GM12878 (cell line): ENCODE measurements at regions not wholly inside any gene's neighbourhood (a gene's known extent, or its start where the extent isn't known, plus 50 kb on each side); places are given as distances from the start of the nearest gene placed in this dataset.

Experiments used
- ATAC-seq: fragments of 200-7000 bp; cut with Tn5 transposase; 3 replicates; pipeline ENCODE4 v1.9.1; 2020; ENCODE audit warnings: mild to moderate bottlenecking, moderate library complexity
- BruUV-seq: library from RNA; stranded (reverse); fragments of 400-500 nt; replicated peaks from 2 replicates; lab custom pipeline; 2021; lab: Mats Ljungman, UMichigan
- CTCF ChIA-PET: fragments of 300-600 bp; sonication (Branson Sonifier 250); formaldehyde crosslinking; extraction: SDS; loops from one replicate; lab custom pipeline; 2021; ENCODE audit warnings: inconsistent platforms; lab: Yijun Ruan, JAX
- POLR2A ChIA-PET: fragments of 350-600 bp; formaldehyde crosslinking; extraction: SDS; loops from one replicate; lab custom pipeline; 2021; ENCODE audit warnings: inconsistent platforms; lab: Charles Lee
- RAD21 ChIA-PET: fragments of 300-600 bp; sonication (Branson Sonifier 250); formaldehyde crosslinking; loops from one replicate; lab custom pipeline; 2023; ENCODE audit warnings: antibody characterized with exemption; ENCODE audit not compliant: unreplicated experiment; lab: Charles Lee
- SMC1A ChIA-PET: fragments of 300-600 bp; sonication (Branson Sonifier 250); formaldehyde crosslinking; loops from one replicate; lab custom pipeline; 2023; ENCODE audit not compliant: unreplicated experiment, uncharacterized antibody; lab: Charles Lee
- DNase-seq: peaks from one replicate; pipeline ENCODE4 v3.0.0-alpha.2; 2011; ENCODE audit warnings: low read depth, low spot score
- FAIRE-seq: peaks from 3 replicates; lab custom pipeline; 2011; peaks lifted over from hg19 to GRCh38; lab: Jason Lieb, UNC
- H2AFZ ChIP-seq: 2 replicates; pipeline ENCODE4 v1.6.0; 2011; ENCODE audit warnings: low read depth, low read length, control low read depth; ENCODE audit not compliant: control insufficient read depth
- H3K27ac ChIP-seq: 2 replicates; pipeline ENCODE4 v1.5.1; 2011; ENCODE audit warnings: control low read depth; ENCODE audit not compliant: control insufficient read depth, insufficient read depth
- H3K27me3 ChIP-seq, 2 experiments: replicated peaks in 1 of 2; 2 replicates each; pipeline versions ENCODE4 v1.6.0 to v1.6.1; 2011; ENCODE audit warnings: low read length in 1 of 2; ENCODE audit not compliant: control insufficient read depth in 2 of 2, insufficient read depth in 2 of 2
- H3K36me3 ChIP-seq, 2 experiments: 2 replicates each; pipeline ENCODE4 v1.5.1; 2011; ENCODE audit warnings: low read length in 1 of 2; ENCODE audit not compliant: control insufficient read depth in 2 of 2, insufficient read depth in 2 of 2
- H3K4me1 ChIP-seq: 2 replicates; pipeline ENCODE4 v1.6.1; 2011; ENCODE audit warnings: mild to moderate bottlenecking, low read length, moderate library complexity, mixed read lengths; ENCODE audit not compliant: control insufficient read depth, insufficient read depth
- H3K4me2 ChIP-seq: 2 replicates; pipeline ENCODE4 v1.6.0; 2011; ENCODE audit warnings: control low read depth; ENCODE audit not compliant: control insufficient read depth, insufficient read depth
- H3K4me3 ChIP-seq: fragments of 200-600 bp; sonication (generic); 2 replicates; pipeline ENCODE4 v1.5.1; 2016
- H3K79me2 ChIP-seq: 2 replicates; pipeline ENCODE4 v1.6.0; 2011; ENCODE audit warnings: low read length; ENCODE audit not compliant: control insufficient read depth, insufficient read depth
- H3K9ac ChIP-seq: 2 replicates; pipeline ENCODE4 v1.8.0; 2011; ENCODE audit warnings: low read length, control low read depth, mixed read lengths; ENCODE audit not compliant: control insufficient read depth, insufficient read depth
- H3K9me3 ChIP-seq: replicated peaks from 3 replicates; pipeline ENCODE4 v1.5.1; 2011; ENCODE audit warnings: mild to moderate bottlenecking, low read length; ENCODE audit not compliant: control insufficient read depth, insufficient read depth
- H4K20me1 ChIP-seq: 2 replicates; pipeline ENCODE4 v1.6.0; 2011; ENCODE audit not compliant: control insufficient read depth, insufficient read depth
- ATF7 ChIP-seq: fragments of 450-650 bp; IDR thresholded peaks from 2 replicates; pipeline ENCODE4 v1.6.1; 2016; ENCODE audit warnings: low read depth, mild to moderate bottlenecking
- BHLHE40 ChIP-seq, 2 experiments: fragments of 450-650 bp in 1 of 2; IDR thresholded peaks; 2 replicates each; pipeline ENCODE4 v1.6.1; 2011 to 2017; ENCODE audit warnings: low read depth in 2 of 2, borderline replicate concordance in 1 of 2, improper control_type of control experiment in 1 of 2, low read length in 1 of 2, mild to moderate bottlenecking in 1 of 2
- CEBPB ChIP-seq, 2 experiments: fragments of 150-350 bp in 1 of 2; IDR thresholded peaks; 2 replicates each; pipeline ENCODE4 v1.6.1; 2012 to 2014; ENCODE audit warnings: low read depth in 2 of 2, low read length in 2 of 2, borderline replicate concordance in 1 of 2, inconsistent platforms in 1 of 2
- ESRRA ChIP-seq: IDR thresholded peaks from 2 replicates; pipeline ENCODE4 v1.6.1; 2012; ENCODE audit warnings: mild to moderate bottlenecking, low read length, improper control_type of control experiment
- NBN ChIP-seq: fragments of 450-650 bp; IDR thresholded peaks from 2 replicates; pipeline ENCODE4 v1.6.1; 2016
- NRF1 ChIP-seq: conservative IDR thresholded peaks from 2 replicates; pipeline ENCODE4 v1.6.1; 2011; ENCODE audit warnings: mild to moderate bottlenecking, low read depth, low read length, improper control_type of control experiment
- RB1 ChIP-seq: fragments of 450-650 bp; formaldehyde crosslinking; IDR thresholded peaks from 2 replicates; pipeline ENCODE4 v1.6.1; 2017; ENCODE audit warnings: mild to moderate bottlenecking, borderline replicate concordance
- SMAD1 ChIP-seq: fragments of 450-650 bp; IDR thresholded peaks from 2 replicates; pipeline ENCODE4 v1.6.1; 2018; ENCODE audit warnings: mild to moderate bottlenecking, low read depth; ENCODE audit not compliant: partially characterized antibody
- SPI1 ChIP-seq: IDR thresholded peaks from 2 replicates; pipeline ENCODE4 v1.6.1; 2011; ENCODE audit warnings: low read depth, mild to moderate bottlenecking, low read length, moderate library complexity, borderline replicate concordance; ENCODE audit not compliant: insufficient read depth
- TAF1 ChIP-seq: IDR thresholded peaks from 2 replicates; pipeline ENCODE4 v1.6.1; 2011; ENCODE audit warnings: mild to moderate bottlenecking, low read depth, low read length, borderline replicate concordance
- YY1 ChIP-seq: IDR thresholded peaks from 2 replicates; pipeline ENCODE4 v1.6.1; 2011; ENCODE audit warnings: low read depth, mild to moderate bottlenecking, low read length
- ZNF384 ChIP-seq: IDR thresholded peaks from 2 replicates; pipeline ENCODE4 v1.6.1; 2012; ENCODE audit warnings: low read depth, mild to moderate bottlenecking, low read length, improper control_type of control experiment, borderline replicate concordance
- WGBS: methylation state at CpG from one replicate; pipeline ENCODE4 v1.1.6; 2016; ENCODE audit warnings: low lambda C conversion rate; ENCODE audit not compliant: insufficient replicate concordance, insufficient coverage; ENCODE audit errors: missing lambda C conversion rate; 5-methylcytosine and 5-hydroxymethylcytosine counted together
- in situ Hi-C: fragments of 300-500 bp; cut with MboI; formaldehyde crosslinking; loops from 9 replicates; pipeline ENCODE4 v1.14.3; 2018; ENCODE audit warnings: mixed read lengths
- intact Hi-C: fragments of 100-400 bp; cut with micrococcal nuclease; formaldehyde crosslinking; loops from one replicate; pipeline ENCODE4 v1.14.2; 2022; ENCODE audit not compliant: unreplicated experiment

DNA sequence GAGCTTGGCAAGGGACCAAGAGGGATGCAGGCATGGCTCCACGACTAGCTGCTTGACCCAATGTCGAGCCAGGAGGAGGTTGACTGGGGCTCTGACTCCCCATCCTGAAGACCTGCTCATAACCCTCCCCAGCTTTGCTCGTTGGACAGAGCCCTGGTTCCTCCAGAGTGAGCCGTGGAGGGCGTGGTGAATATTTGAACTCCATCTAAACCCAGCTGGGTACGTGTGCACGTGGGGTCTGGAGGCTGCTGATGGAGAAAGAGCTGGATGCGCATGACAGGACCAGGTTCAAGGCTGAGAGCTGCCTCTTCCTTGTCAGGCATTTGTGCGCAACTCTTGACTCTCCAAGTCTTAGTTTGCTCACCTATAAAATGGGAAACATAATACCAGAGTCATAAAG, 282.8 kb downstream of the TLE3 start (continued):
- TF ChIP-seq ESRRA (no peak), RB1 (no peak), SMAD1 (no peak)
- TF ChIP-seq, all 136 proteins: peak for 0

DNA sequence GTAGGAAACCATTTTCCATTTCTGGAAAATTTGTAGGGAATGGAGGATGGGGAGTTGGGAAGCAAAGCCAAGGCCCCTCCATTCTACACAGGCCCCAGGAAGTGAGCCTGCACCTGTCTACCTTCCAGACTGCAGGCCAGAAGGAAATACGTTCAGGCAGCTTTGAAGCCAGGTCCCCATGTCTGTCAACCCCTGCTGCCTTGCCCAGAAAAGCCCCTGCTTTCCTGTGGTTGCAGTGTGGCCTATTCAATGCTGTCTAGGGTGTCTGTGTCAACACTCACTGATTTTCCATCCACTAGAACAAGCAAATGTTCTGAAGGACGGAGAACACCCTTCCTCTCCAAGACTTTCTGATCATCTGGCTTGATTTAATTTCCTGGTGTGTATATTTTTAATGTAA, 281.9 kb downstream of the TLE3 start:
- H4K20me1 ChIP-seq, result no peaks in the 10 kb centered on the region
- H3K27ac ChIP-seq, result no peak overlapping the region
- H3K4me2 ChIP-seq, result no peak overlapping the region
- intact Hi-C loops, result no loop called here
- no peaks in the 10 kb centered on the region for H3K4me1 ChIP-seq
- POLR2A ChIA-PET, result no interaction called here
- RAD21 ChIA-PET, result interaction anchor here (0.6 kb wide), 1 partner anchor 446 kb away, joined by 5 read pairs; no protein-coding TSS in a partner anchor
- TF ChIP-seq ZNF384, result no peak
- no peak for TF ChIP-seq TAF1
- DNase-seq (no peak), ATAC-seq (no peak), FAIRE-seq (no peak)
- H3K27me3 ChIP-seq, result peaks cover 4 to 7% of the 10 kb centered on the region in 2 experiments; a peak in 2 of 4 replicates
- no peaks in the 10 kb centered on the region for H3K79me2 ChIP-seq
- no peaks in the 10 kb centered on the region for H3K9me3 ChIP-seq
- WGBS, result 0% methylated on average over 2 of the region's 2 CpGs
- in situ Hi-C loops, result no loop called here
- H3K36me3 ChIP-seq, result no peaks in the 10 kb centered on the region
- BruUV-seq, result no TSS peak
- H3K4me3 ChIP-seq, result no peak overlapping the region
- H3K9ac ChIP-seq, result no peak overlapping the region
- SMC1A ChIA-PET, result no interaction called here
- CTCF ChIA-PET, result interaction anchor here (1.6 kb wide), 1 partner anchor 100 kb away, joined by 3 read pairs; no protein-coding TSS in a partner anchor
- H2AFZ ChIP-seq, result no peak overlapping the region

DNA sequence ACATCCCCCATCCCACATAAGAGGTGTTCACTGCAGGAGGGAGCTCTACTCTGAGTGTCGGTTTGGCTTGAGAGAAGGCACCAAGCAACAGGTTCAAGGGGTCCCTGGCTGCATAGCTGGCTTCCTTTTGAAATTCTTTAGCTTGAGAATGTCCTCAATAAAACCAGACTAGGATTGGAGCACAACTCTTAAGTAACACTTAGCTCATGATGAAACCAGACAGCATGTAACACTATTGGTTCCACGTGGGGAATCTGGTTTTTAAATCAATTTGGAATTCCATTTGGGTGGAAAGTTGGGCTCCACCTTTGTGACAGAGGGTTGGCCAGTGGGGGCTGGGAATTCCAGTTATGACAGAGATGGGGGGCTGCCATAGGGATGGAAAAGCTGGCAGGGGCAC, 281.2 kb downstream of the TLE3 start:
- intact Hi-C loops (no loop called here), in situ Hi-C loops (no loop called here)
- Histone ChIP-seq H3K79me2 (no peaks in the 10 kb centered on the region), H3K4me1 (no peaks in the 10 kb centered on the region), H3K27ac (no peak overlapping the region), H3K9ac (no peak overlapping the region), H3K4me2 (no peak overlapping the region), H3K4me3 (no peak overlapping the region), H2AFZ (no peak overlapping the region), H3K36me3 (no peaks in the 10 kb centered on the region), H3K9me3 (no peaks in the 10 kb centered on the region), H4K20me1 (no peaks in the 10 kb centered on the region), H3K27me3 (peaks cover 4 to 7% of the 10 kb centered on the region in 2 experiments; a peak in 2 of 4 replicates)
- no peak for DNase-seq
- POLR2A ChIA-PET, result no interaction called here
- FAIRE-seq, result no peak
- CTCF ChIA-PET, result interaction anchor here (1.6 kb wide), 1 partner anchor 100 kb away, joined by 3 read pairs; no protein-coding TSS in a partner anchor
- 0% methylated on average over 2 of the region's 2 CpGs for WGBS
- SMC1A ChIA-PET, result no interaction called here
- RAD21 ChIA-PET, result interaction anchor here (0.6 kb wide), 1 partner anchor 446 kb away, joined by 5 read pairs; no protein-coding TSS in a partner anchor
- BruUV-seq, result no TSS peak
- ATAC-seq, result no peak
- no peak for TF ChIP-seq NBN
- TF ChIP-seq SPI1, result no peak
- TF ChIP-seq ATF7, result no peak
- no peak for TF ChIP-seq CEBPB (IDR thresholded peaks at IDR 0.05; ENCODE audit: borderline replicate concordance in 1 of 2, low read depth in 2 of 2, low read length in 2 of 2)
- TF ChIP-seq YY1, result no peak
- no peak for TF ChIP-seq BHLHE40 (IDR thresholded peaks at IDR 0.05; ENCODE audit: borderline replicate concordance in 1 of 2, low read depth in 2 of 2, low read length in 1 of 2)
- no peak for TF ChIP-seq NRF1
